ENCODE measurements at regions not wholly inside any gene's neighbourhood (a gene's known extent, or its start where the extent isn't known, plus 50 kb on each side); places are given as distances from the start of the nearest gene placed in this dataset.

GRCh38 chr14:44418856-44419255 is 88.2 kb downstream of the FSCB start:
- TF ChIP-seq, protein P1, sequence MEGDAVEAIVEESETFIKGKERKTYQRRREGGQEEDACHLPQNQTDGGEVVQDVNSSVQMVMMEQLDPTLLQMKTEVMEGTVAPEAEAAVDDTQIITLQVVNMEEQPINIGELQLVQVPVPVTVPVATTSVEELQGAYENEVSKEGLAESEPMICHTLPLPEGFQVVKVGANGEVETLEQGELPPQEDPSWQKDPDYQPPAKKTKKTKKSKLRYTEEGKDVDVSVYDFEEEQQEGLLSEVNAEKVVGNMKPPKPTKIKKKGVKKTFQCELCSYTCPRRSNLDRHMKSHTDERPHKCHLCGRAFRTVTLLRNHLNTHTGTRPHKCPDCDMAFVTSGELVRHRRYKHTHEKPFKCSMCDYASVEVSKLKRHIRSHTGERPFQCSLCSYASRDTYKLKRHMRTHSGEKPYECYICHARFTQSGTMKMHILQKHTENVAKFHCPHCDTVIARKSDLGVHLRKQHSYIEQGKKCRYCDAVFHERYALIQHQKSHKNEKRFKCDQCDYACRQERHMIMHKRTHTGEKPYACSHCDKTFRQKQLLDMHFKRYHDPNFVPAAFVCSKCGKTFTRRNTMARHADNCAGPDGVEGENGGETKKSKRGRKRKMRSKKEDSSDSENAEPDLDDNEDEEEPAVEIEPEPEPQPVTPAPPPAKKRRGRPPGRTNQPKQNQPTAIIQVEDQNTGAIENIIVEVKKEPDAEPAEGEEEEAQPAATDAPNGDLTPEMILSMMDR (tag by site-specific recombination; IDR thresholded peaks at IDR 0.05) = no peak
- TF ChIP-seq, protein P2, sequence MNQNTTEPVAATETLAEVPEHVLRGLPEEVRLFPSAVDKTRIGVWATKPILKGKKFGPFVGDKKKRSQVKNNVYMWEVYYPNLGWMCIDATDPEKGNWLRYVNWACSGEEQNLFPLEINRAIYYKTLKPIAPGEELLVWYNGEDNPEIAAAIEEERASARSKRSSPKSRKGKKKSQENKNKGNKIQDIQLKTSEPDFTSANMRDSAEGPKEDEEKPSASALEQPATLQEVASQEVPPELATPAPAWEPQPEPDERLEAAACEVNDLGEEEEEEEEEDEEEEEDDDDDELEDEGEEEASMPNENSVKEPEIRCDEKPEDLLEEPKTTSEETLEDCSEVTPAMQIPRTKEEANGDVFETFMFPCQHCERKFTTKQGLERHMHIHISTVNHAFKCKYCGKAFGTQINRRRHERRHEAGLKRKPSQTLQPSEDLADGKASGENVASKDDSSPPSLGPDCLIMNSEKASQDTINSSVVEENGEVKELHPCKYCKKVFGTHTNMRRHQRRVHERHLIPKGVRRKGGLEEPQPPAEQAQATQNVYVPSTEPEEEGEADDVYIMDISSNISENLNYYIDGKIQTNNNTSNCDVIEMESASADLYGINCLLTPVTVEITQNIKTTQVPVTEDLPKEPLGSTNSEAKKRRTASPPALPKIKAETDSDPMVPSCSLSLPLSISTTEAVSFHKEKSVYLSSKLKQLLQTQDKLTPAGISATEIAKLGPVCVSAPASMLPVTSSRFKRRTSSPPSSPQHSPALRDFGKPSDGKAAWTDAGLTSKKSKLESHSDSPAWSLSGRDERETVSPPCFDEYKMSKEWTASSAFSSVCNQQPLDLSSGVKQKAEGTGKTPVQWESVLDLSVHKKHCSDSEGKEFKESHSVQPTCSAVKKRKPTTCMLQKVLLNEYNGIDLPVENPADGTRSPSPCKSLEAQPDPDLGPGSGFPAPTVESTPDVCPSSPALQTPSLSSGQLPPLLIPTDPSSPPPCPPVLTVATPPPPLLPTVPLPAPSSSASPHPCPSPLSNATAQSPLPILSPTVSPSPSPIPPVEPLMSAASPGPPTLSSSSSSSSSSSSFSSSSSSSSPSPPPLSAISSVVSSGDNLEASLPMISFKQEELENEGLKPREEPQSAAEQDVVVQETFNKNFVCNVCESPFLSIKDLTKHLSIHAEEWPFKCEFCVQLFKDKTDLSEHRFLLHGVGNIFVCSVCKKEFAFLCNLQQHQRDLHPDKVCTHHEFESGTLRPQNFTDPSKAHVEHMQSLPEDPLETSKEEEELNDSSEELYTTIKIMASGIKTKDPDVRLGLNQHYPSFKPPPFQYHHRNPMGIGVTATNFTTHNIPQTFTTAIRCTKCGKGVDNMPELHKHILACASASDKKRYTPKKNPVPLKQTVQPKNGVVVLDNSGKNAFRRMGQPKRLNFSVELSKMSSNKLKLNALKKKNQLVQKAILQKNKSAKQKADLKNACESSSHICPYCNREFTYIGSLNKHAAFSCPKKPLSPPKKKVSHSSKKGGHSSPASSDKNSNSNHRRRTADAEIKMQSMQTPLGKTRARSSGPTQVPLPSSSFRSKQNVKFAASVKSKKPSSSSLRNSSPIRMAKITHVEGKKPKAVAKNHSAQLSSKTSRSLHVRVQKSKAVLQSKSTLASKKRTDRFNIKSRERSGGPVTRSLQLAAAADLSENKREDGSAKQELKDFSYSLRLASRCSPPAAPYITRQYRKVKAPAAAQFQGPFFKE (tag by site-specific recombination; IDR thresholded peaks at IDR 0.05; ENCODE audit: borderline replicate concordance) = no peak
- no peak for TF ChIP-seq ZBTB20 (tag by site-specific recombination; IDR thresholded peaks at IDR 0.05)
- no peak for TF ChIP-seq ZNF701 (tag by site-specific recombination; IDR thresholded peaks at IDR 0.05)
- no peak for TF ChIP-seq GLI4 (tag by site-specific recombination; IDR thresholded peaks at IDR 0.05)
- TF ChIP-seq ZNF530 (tag by site-specific recombination; IDR thresholded peaks at IDR 0.05; ENCODE audit: low read depth) = no peak
- TF ChIP-seq, protein P3, sequence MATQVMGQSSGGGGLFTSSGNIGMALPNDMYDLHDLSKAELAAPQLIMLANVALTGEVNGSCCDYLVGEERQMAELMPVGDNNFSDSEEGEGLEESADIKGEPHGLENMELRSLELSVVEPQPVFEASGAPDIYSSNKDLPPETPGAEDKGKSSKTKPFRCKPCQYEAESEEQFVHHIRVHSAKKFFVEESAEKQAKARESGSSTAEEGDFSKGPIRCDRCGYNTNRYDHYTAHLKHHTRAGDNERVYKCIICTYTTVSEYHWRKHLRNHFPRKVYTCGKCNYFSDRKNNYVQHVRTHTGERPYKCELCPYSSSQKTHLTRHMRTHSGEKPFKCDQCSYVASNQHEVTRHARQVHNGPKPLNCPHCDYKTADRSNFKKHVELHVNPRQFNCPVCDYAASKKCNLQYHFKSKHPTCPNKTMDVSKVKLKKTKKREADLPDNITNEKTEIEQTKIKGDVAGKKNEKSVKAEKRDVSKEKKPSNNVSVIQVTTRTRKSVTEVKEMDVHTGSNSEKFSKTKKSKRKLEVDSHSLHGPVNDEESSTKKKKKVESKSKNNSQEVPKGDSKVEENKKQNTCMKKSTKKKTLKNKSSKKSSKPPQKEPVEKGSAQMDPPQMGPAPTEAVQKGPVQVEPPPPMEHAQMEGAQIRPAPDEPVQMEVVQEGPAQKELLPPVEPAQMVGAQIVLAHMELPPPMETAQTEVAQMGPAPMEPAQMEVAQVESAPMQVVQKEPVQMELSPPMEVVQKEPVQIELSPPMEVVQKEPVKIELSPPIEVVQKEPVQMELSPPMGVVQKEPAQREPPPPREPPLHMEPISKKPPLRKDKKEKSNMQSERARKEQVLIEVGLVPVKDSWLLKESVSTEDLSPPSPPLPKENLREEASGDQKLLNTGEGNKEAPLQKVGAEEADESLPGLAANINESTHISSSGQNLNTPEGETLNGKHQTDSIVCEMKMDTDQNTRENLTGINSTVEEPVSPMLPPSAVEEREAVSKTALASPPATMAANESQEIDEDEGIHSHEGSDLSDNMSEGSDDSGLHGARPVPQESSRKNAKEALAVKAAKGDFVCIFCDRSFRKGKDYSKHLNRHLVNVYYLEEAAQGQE (tag by site-specific recombination; IDR thresholded peaks at IDR 0.05) = no peak
- no peak for TF ChIP-seq ZNF707 (tag by site-specific recombination; IDR thresholded peaks at IDR 0.05)
- TF ChIP-seq ZNF404 (tag by site-specific recombination; IDR thresholded peaks at IDR 0.05) = no peak
- TF ChIP-seq ZNF514 (tag by site-specific recombination; IDR thresholded peaks at IDR 0.05) = no peak
- TF ChIP-seq ATF2 (tag by site-specific recombination; IDR thresholded peaks at IDR 0.05; ENCODE audit: low read depth) = no peak
- no peak for TF ChIP-seq IKZF3 (tag by site-specific recombination; IDR thresholded peaks at IDR 0.05)
- no peak for TF ChIP-seq ZNF677 (tag by site-specific recombination; IDR thresholded peaks at IDR 0.05)

All from HEK293 (cell line).